ENCODE measurements at regions not wholly inside any gene's neighbourhood (a gene's known extent, or its start where the extent isn't known, plus 50 kb on each side); places are given as distances from the start of the nearest gene placed in this dataset.

- DNase-seq, result no peak
Measured at GRCh38 chr15:46442901-46443590, 808.2 kb downstream of the SQOR start.

GRCh38 chr15:46450112-46450809 lies 815.4 kb downstream of the SQOR start:
- no peak for DNase-seq

- DNase-seq, result no peak
Measured at GRCh38 chr15:46450810-46451182, 816.0 kb downstream of the SQOR start.

GRCh38 chr15:46452297-46452820 lies 817.5 kb downstream of the SQOR start:
- no peak for DNase-seq

- DNase-seq, result no peak
Measured at GRCh38 chr15:46456456-46456855, 821.6 kb downstream of the SQOR start.

GRCh38 chr15:46460431-46461094 lies 825.7 kb downstream of the SQOR start:
- DNase-seq, result no peak

GRCh38 chr15:46461416-46461815 lies 826.6 kb downstream of the SQOR start:
- DNase-seq, result no peak

GRCh38 chr15:46467041-46467440 lies 832.2 kb downstream of the SQOR start:
- DNase-seq, result no peak

- no peak for DNase-seq
Measured at GRCh38 chr15:46471096-46471495, 836.3 kb downstream of the SQOR start.

GRCh38 chr15:46489276-46489675 lies 854.4 kb downstream of the SQOR start:
- DNase-seq, result no peak

- no peak for DNase-seq
Measured at GRCh38 chr15:46496491-46497115, 861.8 kb downstream of the SQOR start.

GRCh38 chr15:46502667-46503066 lies 867.8 kb downstream of the SQOR start:
- no peak for DNase-seq

GRCh38 chr15:46518381-46518780 lies 883.6 kb downstream of the SQOR start:
- no peak for DNase-seq

- DNase-seq, result no peak
Measured at GRCh38 chr15:46523701-46524100, 888.9 kb downstream of the SQOR start.

- DNase-seq, result no peak
Measured at GRCh38 chr15:46525984-46526725, 891.3 kb downstream of the SQOR start.

- no peak for DNase-seq
Measured at GRCh38 chr15:46526726-46527110, 891.9 kb downstream of the SQOR start.

- no peak for DNase-seq
Measured at GRCh38 chr15:46543626-46544025, 908.8 kb downstream of the SQOR start.

GRCh38 chr15:46548989-46549388 lies 914.2 kb downstream of the SQOR start:
- DNase-seq, result no peak

- DNase-seq, result no peak
Measured at GRCh38 chr15:46552316-46552715, 917.5 kb downstream of the SQOR start.

- DNase-seq, result no peak
Measured at GRCh38 chr15:46555547-46555946, 920.7 kb downstream of the SQOR start.

- no peak for DNase-seq
Measured at GRCh38 chr15:46556010-46556409, 921.2 kb downstream of the SQOR start.

- no peak for DNase-seq
Measured at GRCh38 chr15:46556559-46557379, 921.9 kb downstream of the SQOR start.
